ENCODE measurements at regions not wholly inside any gene's neighbourhood (a gene's known extent, or its start where the extent isn't known, plus 50 kb on each side); places are given as distances from the start of the nearest gene placed in this dataset.

DNA sequence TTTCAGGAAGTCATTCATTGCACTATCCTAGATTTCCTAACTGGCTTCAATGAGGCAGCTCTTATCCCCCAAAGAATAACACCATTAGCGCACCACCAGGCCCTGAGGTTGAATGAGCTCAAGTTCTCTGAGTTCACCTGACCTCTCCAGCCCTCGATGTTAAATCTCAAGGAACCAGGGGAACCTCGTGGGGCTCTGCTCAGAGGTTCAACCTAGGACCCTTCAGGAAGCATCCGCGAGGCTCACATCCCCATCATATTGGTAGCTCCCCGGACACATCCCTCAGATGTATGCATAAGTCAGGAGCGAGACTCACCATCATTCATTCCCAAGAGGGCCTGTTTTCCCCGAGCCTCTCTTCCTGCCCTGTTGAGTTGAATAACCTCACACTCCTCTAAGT lies 145.6 kb upstream of the KLHL29 start:
- TF ChIP-seq, protein P1, sequence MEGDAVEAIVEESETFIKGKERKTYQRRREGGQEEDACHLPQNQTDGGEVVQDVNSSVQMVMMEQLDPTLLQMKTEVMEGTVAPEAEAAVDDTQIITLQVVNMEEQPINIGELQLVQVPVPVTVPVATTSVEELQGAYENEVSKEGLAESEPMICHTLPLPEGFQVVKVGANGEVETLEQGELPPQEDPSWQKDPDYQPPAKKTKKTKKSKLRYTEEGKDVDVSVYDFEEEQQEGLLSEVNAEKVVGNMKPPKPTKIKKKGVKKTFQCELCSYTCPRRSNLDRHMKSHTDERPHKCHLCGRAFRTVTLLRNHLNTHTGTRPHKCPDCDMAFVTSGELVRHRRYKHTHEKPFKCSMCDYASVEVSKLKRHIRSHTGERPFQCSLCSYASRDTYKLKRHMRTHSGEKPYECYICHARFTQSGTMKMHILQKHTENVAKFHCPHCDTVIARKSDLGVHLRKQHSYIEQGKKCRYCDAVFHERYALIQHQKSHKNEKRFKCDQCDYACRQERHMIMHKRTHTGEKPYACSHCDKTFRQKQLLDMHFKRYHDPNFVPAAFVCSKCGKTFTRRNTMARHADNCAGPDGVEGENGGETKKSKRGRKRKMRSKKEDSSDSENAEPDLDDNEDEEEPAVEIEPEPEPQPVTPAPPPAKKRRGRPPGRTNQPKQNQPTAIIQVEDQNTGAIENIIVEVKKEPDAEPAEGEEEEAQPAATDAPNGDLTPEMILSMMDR (IDR thresholded peaks at IDR 0.05; ENCODE audit: low read depth, low read length), result no peak
- DNase-seq (ENCODE audit: low read depth in 2 of 2), result no peak
- no peak overlapping the region for H3K4me3 ChIP-seq (replicated peaks in 1 of 2; ENCODE audit: low read depth in 2 of 2, low read length in 2 of 2)

DNA sequence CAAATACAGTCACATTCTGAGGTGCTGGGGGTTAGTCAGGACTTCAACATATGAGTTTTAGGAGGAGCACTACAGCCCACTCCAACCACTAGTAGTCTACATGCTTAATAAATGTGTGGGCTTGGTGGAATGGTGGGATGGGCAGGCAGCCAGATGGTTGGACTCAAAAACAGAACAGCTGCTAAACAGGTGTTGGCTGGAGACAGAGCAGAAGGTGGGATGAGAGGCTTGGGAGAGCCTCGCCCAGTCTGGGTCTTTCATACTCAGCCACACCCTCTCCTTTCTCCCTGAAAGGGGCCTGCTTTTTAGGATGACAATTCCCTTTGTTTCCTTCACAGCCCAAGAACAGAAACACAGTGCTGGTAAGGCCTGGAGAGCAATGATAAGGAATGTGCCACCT lies 143.9 kb upstream of the KLHL29 start:
- H3K4me3 ChIP-seq (replicated peaks in 1 of 2; ENCODE audit: low read depth in 2 of 2, low read length in 2 of 2), result no peak overlapping the region
- TF ChIP-seq, protein P1 (IDR thresholded peaks at IDR 0.05; ENCODE audit: low read depth, low read length), result no peak
- DNase-seq (ENCODE audit: low read depth in 2 of 2), result no peak

DNA sequence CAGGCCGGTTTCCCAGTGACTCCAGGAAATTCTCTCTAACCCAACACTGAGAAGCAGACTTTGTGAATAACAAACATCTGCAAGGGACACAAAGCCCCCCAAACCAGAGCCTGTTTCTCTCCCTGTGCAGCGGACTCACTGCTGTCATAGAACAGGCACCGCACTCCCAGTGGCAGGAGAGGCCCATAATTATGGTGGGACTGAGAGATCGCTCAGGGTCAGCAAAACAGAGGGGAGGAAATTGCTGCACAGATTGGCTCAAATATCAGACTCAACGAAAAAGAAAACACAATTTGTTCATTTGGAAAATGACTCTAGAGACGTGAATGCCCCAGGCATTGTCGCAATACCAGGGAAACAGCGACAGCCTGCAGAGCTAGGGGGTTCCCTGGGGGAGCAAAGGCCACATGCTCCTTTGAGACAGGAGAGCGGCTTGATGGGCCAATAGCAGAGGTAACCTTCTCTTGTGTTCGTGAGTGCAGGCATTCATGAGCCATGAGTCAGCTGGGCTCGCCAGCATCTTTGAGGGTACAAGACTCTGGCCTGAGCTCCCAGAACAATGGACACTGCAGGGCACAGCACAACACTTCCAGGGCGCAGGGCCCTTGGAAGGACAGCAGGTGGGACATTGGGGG lies 143.3 kb upstream of the KLHL29 start:
- DNase-seq (ENCODE audit: low read depth in 2 of 2), result no peak
- no peak overlapping the region for H3K4me3 ChIP-seq (replicated peaks in 1 of 2; ENCODE audit: low read depth in 2 of 2, low read length in 2 of 2)
- TF ChIP-seq, protein P1 (IDR thresholded peaks at IDR 0.05; ENCODE audit: low read depth, low read length), result no peak

DNA sequence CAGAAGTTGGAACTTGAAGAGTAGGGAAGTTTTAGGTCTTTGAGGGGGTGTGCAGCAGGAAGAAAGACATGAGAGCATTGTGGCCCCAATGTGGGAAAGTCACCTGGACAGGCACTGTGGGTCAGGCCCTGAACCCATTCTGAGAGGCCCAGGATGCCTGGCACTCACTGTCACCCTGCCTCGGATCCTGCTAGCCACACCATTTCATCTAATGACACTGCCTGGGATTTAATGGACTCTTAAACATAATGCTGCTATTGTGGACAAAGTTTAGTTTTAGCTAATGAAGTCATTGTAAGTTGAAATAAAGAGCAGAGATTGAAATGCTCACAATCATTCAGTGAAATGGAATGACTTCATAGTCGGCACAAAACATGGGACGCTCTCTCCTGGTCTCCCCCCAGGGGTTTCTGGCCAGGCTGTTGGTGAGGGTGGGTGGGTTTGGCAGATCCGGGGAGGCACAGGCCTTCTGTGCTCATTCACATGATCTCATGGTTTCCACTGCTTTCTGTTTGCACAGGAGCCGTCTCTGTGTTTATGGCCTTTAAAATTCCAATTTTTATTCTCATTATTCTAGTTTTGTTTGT lies 141.8 kb upstream of the KLHL29 start:
- no peak for DNase-seq (ENCODE audit: low read depth in 2 of 2)
- no peak overlapping the region for H3K4me3 ChIP-seq (replicated peaks in 1 of 2; ENCODE audit: low read depth in 2 of 2, low read length in 2 of 2)
- TF ChIP-seq, protein P1 (IDR thresholded peaks at IDR 0.05; ENCODE audit: low read depth, low read length), result no peak

DNA sequence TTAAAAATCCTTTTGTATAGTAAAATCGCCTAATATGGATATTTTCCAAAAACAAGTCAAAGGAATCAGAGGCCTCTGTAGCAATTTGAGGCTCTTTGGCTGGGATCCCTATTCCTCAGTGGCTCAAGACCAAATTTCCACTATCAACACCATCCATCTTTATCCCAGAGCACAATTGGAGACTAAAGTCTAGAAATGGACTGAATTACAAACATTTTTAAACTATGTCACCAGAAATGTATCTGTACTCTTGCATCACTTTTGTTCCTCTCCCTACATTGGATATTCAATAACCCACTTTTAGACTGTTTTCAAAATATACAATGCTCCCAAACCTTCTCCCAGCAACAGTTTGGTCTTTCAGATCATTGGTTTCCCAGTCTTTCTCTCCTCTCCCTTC lies 140.4 kb upstream of the KLHL29 start:
- no peak for DNase-seq (ENCODE audit: low read depth in 2 of 2)
- TF ChIP-seq, protein P1 (IDR thresholded peaks at IDR 0.05; ENCODE audit: low read depth, low read length), result no peak
- H3K4me3 ChIP-seq (replicated peaks in 1 of 2; ENCODE audit: low read depth in 2 of 2, low read length in 2 of 2), result no peak overlapping the region

DNA sequence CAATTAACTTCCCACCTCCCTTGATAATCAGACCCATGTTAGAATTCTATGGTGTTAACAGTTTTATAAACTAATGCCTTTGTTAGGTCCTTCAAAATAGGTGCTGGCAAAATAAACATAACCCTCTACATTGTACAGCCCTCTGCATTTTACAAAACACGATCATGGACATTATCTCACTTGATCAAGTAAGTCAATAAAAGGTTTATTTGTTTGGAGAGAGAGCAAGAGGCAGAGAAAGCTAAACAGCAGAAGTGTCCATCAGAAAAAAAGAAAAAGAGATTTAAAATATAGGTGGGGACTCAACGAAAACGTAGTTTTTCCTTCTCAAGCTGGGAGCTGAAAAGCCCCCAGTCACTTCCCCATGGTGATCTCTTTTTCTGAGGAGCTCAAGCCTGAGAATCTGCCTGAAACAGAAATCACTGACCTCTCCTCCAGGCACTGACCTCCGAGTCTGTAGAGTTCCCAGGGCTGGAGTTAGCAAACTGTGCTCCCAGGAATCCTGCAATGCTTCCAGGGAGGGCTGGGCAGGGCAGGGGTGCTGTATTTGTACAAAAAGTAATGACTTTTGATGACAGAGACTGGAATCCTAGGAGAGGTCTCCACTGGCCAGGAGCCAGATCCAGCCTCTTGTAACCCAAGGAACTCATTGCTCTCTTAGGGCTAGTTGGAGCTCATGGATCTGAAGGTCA lies 137.8 kb upstream of the KLHL29 start:
- TF ChIP-seq, protein P1 (IDR thresholded peaks at IDR 0.05; ENCODE audit: low read depth, low read length), result no peak
- H3K4me3 ChIP-seq (replicated peaks in 1 of 2; ENCODE audit: low read depth in 2 of 2, low read length in 2 of 2), result no peak overlapping the region
- no peak for DNase-seq (ENCODE audit: low read depth in 2 of 2)

All from cardiac fibroblast (primary cell).